ENCODE measurements at regions not wholly inside any gene's neighbourhood (a gene's known extent, or its start where the extent isn't known, plus 50 kb on each side); places are given as distances from the start of the nearest gene placed in this dataset.

DNA sequence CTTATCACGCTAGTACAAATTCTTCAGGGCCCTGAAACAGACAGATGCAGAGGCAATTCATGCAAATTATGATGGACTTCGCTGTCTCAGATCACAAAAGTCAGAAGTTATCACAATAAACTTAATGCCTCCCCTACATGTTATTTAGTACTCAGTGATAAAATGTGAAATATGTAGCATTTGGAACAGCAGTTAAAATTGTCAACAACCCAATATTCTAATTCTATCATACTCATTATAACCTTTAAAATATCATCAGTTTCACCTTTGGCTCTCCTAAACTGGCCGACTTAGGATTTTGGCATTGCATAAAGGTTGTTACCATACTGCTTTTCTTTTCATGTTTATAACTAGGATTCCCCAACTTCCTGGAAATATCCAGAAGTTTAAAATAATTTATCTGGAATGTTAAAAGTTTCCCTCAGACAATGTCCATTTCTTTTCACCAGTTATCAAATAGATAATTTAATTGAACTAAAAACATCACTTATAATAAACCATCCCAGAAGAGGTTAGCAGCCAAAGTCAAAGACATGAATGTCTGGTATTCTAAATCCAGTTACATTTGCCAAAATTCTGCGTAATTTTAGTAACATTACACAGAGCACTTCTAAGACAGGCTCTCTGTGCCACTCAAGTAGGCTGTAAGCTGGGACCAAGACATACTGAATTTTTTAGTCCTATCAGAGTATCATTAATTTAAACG lies 239.8 kb downstream of the RBM43 start:
- no peak for TF ChIP-seq SIN3A (IDR thresholded peaks at IDR 0.05; ENCODE audit: borderline replicate concordance, insufficient read depth, low read length)
- no peak for TF ChIP-seq FOXP2 (optimal IDR thresholded peaks at IDR 0.05; ENCODE audit: borderline replicate concordance, extremely low read depth, extremely low read length, insufficient read depth)
- TF ChIP-seq, protein P1, sequence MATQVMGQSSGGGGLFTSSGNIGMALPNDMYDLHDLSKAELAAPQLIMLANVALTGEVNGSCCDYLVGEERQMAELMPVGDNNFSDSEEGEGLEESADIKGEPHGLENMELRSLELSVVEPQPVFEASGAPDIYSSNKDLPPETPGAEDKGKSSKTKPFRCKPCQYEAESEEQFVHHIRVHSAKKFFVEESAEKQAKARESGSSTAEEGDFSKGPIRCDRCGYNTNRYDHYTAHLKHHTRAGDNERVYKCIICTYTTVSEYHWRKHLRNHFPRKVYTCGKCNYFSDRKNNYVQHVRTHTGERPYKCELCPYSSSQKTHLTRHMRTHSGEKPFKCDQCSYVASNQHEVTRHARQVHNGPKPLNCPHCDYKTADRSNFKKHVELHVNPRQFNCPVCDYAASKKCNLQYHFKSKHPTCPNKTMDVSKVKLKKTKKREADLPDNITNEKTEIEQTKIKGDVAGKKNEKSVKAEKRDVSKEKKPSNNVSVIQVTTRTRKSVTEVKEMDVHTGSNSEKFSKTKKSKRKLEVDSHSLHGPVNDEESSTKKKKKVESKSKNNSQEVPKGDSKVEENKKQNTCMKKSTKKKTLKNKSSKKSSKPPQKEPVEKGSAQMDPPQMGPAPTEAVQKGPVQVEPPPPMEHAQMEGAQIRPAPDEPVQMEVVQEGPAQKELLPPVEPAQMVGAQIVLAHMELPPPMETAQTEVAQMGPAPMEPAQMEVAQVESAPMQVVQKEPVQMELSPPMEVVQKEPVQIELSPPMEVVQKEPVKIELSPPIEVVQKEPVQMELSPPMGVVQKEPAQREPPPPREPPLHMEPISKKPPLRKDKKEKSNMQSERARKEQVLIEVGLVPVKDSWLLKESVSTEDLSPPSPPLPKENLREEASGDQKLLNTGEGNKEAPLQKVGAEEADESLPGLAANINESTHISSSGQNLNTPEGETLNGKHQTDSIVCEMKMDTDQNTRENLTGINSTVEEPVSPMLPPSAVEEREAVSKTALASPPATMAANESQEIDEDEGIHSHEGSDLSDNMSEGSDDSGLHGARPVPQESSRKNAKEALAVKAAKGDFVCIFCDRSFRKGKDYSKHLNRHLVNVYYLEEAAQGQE (IDR thresholded peaks at IDR 0.05; ENCODE audit: insufficient read depth in 1 of 2, low read depth in 2 of 2, low read length in 2 of 2), result no peak
- no peak for TF ChIP-seq TAF1 (IDR thresholded peaks at IDR 0.05; ENCODE audit: borderline replicate concordance, insufficient read depth, low read length)
- TF ChIP-seq POLR2AphosphoS5 (IDR thresholded peaks at IDR 0.05; ENCODE audit: low read depth, low read length), result no peak

DNA sequence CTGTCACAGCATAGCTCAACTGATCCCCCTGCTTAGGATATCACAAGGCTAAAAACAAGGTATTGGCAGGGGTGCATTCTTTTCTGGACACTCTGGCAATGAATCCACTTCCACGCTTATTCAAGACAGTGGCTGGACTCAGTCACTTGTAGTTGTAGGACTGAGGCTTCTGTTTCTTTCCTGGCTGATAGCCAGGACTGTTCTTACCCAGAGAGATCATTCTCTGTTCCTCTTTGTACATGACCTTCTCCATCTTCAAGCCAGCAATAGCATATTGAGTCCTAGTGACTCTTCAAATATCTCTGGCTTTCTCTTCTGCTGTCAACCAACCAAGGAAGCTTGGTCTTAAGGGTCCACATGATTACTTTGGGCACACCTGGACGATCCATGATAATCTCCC lies 241.3 kb downstream of the RBM43 start:
- TF ChIP-seq POLR2AphosphoS5 (IDR thresholded peaks at IDR 0.05; ENCODE audit: low read depth, low read length), result no peak
- TF ChIP-seq, protein P1 (IDR thresholded peaks at IDR 0.05; ENCODE audit: insufficient read depth in 1 of 2, low read depth in 2 of 2, low read length in 2 of 2), result no peak
- TF ChIP-seq TAF1 (IDR thresholded peaks at IDR 0.05; ENCODE audit: borderline replicate concordance, insufficient read depth, low read length), result no peak
- TF ChIP-seq FOXP2 (optimal IDR thresholded peaks at IDR 0.05; ENCODE audit: borderline replicate concordance, extremely low read depth, extremely low read length, insufficient read depth), result no peak
- no peak for TF ChIP-seq SIN3A (IDR thresholded peaks at IDR 0.05; ENCODE audit: borderline replicate concordance, insufficient read depth, low read length)

DNA sequence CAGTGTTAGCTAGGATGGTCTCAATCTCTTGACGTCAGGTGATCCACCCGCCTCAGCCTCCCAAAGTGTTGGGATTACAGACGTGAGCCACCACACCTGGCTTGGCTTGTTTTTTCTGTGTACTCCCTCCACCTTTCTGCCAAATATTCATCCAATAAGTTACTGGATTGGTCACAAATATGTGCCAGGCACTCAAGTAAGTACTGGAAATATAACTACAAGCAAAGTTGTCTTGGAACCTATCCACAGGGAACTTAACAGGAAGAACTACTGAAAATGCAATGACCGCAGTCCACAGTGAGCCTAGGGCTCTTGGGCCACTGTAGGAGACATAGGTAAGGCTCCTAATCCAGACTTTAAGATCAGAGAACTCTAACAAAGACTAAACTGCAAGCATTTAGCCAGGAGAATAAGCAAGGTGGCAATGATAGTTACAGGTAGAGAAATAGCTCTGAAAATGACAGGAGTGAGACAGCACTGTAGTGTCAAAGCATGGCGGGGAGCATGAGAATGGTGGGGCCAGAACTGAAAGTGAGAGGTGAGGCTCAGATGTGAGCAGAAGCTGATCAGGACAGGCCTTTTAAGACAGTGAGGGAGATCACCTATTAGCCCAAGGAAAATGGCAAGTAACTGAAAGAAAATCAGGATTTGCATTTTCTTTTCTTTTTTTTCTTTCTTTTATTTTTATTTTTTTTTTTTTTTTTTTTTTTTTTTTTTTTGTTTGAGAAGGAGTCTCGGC lies 252.1 kb downstream of the RBM43 start:
- TF ChIP-seq FOXP2 (optimal IDR thresholded peaks at IDR 0.05; ENCODE audit: borderline replicate concordance, extremely low read depth, extremely low read length, insufficient read depth) (no peak), SIN3A (IDR thresholded peaks at IDR 0.05; ENCODE audit: borderline replicate concordance, insufficient read depth, low read length) (no peak), POLR2AphosphoS5 (IDR thresholded peaks at IDR 0.05; ENCODE audit: low read depth, low read length) (no peak), TAF1 (IDR thresholded peaks at IDR 0.05; ENCODE audit: borderline replicate concordance, insufficient read depth, low read length) (no peak)
- TF ChIP-seq, protein P1 (IDR thresholded peaks at IDR 0.05; ENCODE audit: insufficient read depth in 1 of 2, low read depth in 2 of 2, low read length in 2 of 2), result no peak

DNA sequence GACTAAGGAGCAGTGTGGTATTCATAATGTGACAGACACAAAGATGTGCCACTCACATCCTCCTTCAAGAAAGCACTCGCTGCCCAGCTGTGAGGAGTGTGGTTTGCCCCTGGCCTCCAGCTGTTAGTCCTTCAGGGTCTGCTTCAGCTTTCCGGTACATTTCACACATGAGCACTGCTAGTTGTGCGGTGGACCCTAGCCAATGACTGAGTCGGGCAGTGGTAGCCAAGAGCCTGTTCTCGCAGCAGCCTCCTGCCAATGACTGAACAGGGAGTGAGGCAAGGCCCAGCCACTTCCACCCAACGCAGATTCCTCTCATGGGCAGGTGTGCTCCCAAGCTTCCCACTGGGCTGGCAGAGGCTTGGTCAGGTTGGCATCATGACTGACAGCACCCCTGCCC lies 254.3 kb downstream of the RBM43 start:
- TF ChIP-seq POLR2AphosphoS5 (IDR thresholded peaks at IDR 0.05; ENCODE audit: low read depth, low read length), result no peak
- TF ChIP-seq, protein P1 (IDR thresholded peaks at IDR 0.05; ENCODE audit: insufficient read depth in 1 of 2, low read depth in 2 of 2, low read length in 2 of 2), result no peak
- no peak for TF ChIP-seq TAF1 (IDR thresholded peaks at IDR 0.05; ENCODE audit: borderline replicate concordance, insufficient read depth, low read length)
- no peak for TF ChIP-seq SIN3A (IDR thresholded peaks at IDR 0.05; ENCODE audit: borderline replicate concordance, insufficient read depth, low read length)
- TF ChIP-seq FOXP2 (optimal IDR thresholded peaks at IDR 0.05; ENCODE audit: borderline replicate concordance, extremely low read depth, extremely low read length, insufficient read depth), result no peak

Measured in PFSK-1 (cell line).